ENCODE measurements at regions not wholly inside any gene's neighbourhood (a gene's known extent, or its start where the extent isn't known, plus 50 kb on each side); places are given as distances from the start of the nearest gene placed in this dataset.

DNA sequence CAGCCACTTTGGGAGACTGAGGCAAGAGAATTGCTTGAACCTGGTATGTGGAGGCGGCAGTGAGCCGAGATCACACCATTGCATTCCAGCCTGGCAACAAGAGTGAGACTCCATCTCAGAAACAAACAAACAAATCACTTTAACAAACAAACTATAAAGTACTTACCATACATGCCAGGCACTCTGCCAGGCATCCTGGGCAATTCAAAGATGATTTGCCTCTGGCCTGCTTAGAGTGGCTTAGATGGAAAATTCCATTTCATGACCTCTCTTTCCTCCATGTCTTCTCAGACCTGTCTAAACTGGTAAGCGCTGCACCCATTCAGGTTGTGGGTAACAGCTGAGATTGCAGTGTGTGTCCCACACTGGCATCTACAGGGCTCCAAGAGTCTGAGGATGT, 273.2 kb downstream of the BCL2 start:
- no TSS peak for BruUV-seq (replicated peaks)

GRCh38 chr18:63043516-63043915, 276.1 kb downstream of the BCL2 start:
- no peaks in the 10 kb centered on the region for H4K20me1 ChIP-seq (ENCODE audit: insufficient read depth, low read length)
- H3K36me3 ChIP-seq (ENCODE audit: insufficient read depth, low read length): no peaks in the 10 kb centered on the region
- ChIA-PET CTCF (ENCODE audit: unreplicated experiment) (no interaction called here), POLR2A (no interaction called here)
- H2AFZ ChIP-seq (ENCODE audit: low read length): no peak overlapping the region
- no peaks in the 10 kb centered on the region for H3K9me3 ChIP-seq (ENCODE audit: low read length)
- no peak overlapping the region for H3K4me3 ChIP-seq (ENCODE audit: low read depth, low read length, poor library complexity, severe bottlenecking)
- no peak for DNase-seq (ENCODE audit: low spot score)
- no peaks in the 10 kb centered on the region for H3K9me2 ChIP-seq (ENCODE audit: insufficient read depth, low read length)
- intact Hi-C loops (cut with micrococcal nuclease; ENCODE audit: unreplicated experiment): no loop called here
- no peak overlapping the region for H3K27ac ChIP-seq (ENCODE audit: low read depth, low read length, poor library complexity, severe bottlenecking)
- no peaks in the 10 kb centered on the region for H3K4me1 ChIP-seq (ENCODE audit: insufficient read depth, low read length, poor library complexity, severe bottlenecking)
- H3K79me2 ChIP-seq (ENCODE audit: insufficient read depth, low read depth, low read length): no peaks in the 10 kb centered on the region
- no peak overlapping the region for H3K4me2 ChIP-seq (ENCODE audit: low read length)
- no TSS peak for BruUV-seq (replicated peaks)
- no peak for TF ChIP-seq CTCF (conservative IDR thresholded peaks at IDR 0.05; ENCODE audit: low read length)
- no peak for TF ChIP-seq EZH2phosphoT487 (IDR thresholded peaks at IDR 0.05; ENCODE audit: borderline replicate concordance, low read depth, low read length)

More for the DNA sequence above, 273.2 kb downstream of the BCL2 start:
- H3K27ac ChIP-seq (ENCODE audit: low read depth, low read length, poor library complexity, severe bottlenecking): no peak overlapping the region
- H3K36me3 ChIP-seq (ENCODE audit: insufficient read depth, low read length): no peaks in the 10 kb centered on the region
- H3K4me3 ChIP-seq (ENCODE audit: low read depth, low read length, poor library complexity, severe bottlenecking): no peak overlapping the region
- DNase-seq (ENCODE audit: low spot score): no peak
- ChIA-PET POLR2A (interaction anchor here (0.6 kb wide), 1 partner anchor 542 kb away, joined by 3 read pairs; no protein-coding TSS in a partner anchor), CTCF (ENCODE audit: unreplicated experiment) (no interaction called here)
- H3K9me2 ChIP-seq (ENCODE audit: insufficient read depth, low read length): no peaks in the 10 kb centered on the region
- no peak overlapping the region for H2AFZ ChIP-seq (ENCODE audit: low read length)
- no peak overlapping the region for H3K4me2 ChIP-seq (ENCODE audit: low read length)
- TF ChIP-seq EZH2phosphoT487 (IDR thresholded peaks at IDR 0.05; ENCODE audit: borderline replicate concordance, low read depth, low read length): no peak
- no peak for TF ChIP-seq CTCF (conservative IDR thresholded peaks at IDR 0.05; ENCODE audit: low read length)
- no peaks in the 10 kb centered on the region for H3K4me1 ChIP-seq (ENCODE audit: insufficient read depth, low read length, poor library complexity, severe bottlenecking)
- no peaks in the 10 kb centered on the region for H4K20me1 ChIP-seq (ENCODE audit: insufficient read depth, low read length)
- no peaks in the 10 kb centered on the region for H3K79me2 ChIP-seq (ENCODE audit: insufficient read depth, low read depth, low read length)
- H3K9me3 ChIP-seq (ENCODE audit: low read length): no peaks in the 10 kb centered on the region
- intact Hi-C loops (cut with micrococcal nuclease; ENCODE audit: unreplicated experiment): no loop called here

GRCh38 chr18:63042351-63042750, 277.2 kb downstream of the BCL2 start:
- intact Hi-C loops (cut with micrococcal nuclease; ENCODE audit: unreplicated experiment): no loop called here
- CTCF ChIA-PET (ENCODE audit: unreplicated experiment): no interaction called here
- no TSS peak for BruUV-seq (replicated peaks)
- H3K36me3 ChIP-seq (ENCODE audit: insufficient read depth, low read length): no peaks in the 10 kb centered on the region
- H3K79me2 ChIP-seq (ENCODE audit: insufficient read depth, low read depth, low read length): no peaks in the 10 kb centered on the region
- no peak for TF ChIP-seq CTCF (conservative IDR thresholded peaks at IDR 0.05; ENCODE audit: low read length)
- TF ChIP-seq EZH2phosphoT487 (IDR thresholded peaks at IDR 0.05; ENCODE audit: borderline replicate concordance, low read depth, low read length): no peak
- no peak overlapping the region for H3K4me2 ChIP-seq (ENCODE audit: low read length)
- POLR2A ChIA-PET: interaction anchor here (0.6 kb wide), 1 partner anchor 8 kb away, joined by 3 read pairs; no protein-coding TSS in a partner anchor
- H3K4me1 ChIP-seq (ENCODE audit: insufficient read depth, low read length, poor library complexity, severe bottlenecking): no peaks in the 10 kb centered on the region
- H4K20me1 ChIP-seq (ENCODE audit: insufficient read depth, low read length): no peaks in the 10 kb centered on the region
- no peaks in the 10 kb centered on the region for H3K9me2 ChIP-seq (ENCODE audit: insufficient read depth, low read length)
- no peaks in the 10 kb centered on the region for H3K9me3 ChIP-seq (ENCODE audit: low read length)
- no peak overlapping the region for H3K4me3 ChIP-seq (ENCODE audit: low read depth, low read length, poor library complexity, severe bottlenecking)
- no peak overlapping the region for H2AFZ ChIP-seq (ENCODE audit: low read length)
- DNase-seq (ENCODE audit: low spot score): no peak
- H3K27ac ChIP-seq (ENCODE audit: low read depth, low read length, poor library complexity, severe bottlenecking): no peak overlapping the region

Data from OCI-LY7 (cell line).